OCI-LY1 (cell line): ENCODE measurements at regions not wholly inside any gene's neighbourhood (a gene's known extent, or its start where the extent isn't known, plus 50 kb on each side); places are given as distances from the start of the nearest gene placed in this dataset.

Experiments used
- CTCF ChIP-seq: fragments of 200-600 bp; sonication (generic), shearing (Covaris generic); IDR thresholded peaks from 2 replicates; pipeline ENCODE4 v1.5.1; 2017; ENCODE audit warnings: mild to moderate bottlenecking, antibody characterized with exemption, low read length, moderate library complexity, mixed read lengths
- EZH2 ChIP-seq: fragments of 200-600 bp; sonication (generic), shearing (Covaris generic); IDR thresholded peaks from 2 replicates; pipeline ENCODE4 v1.8.0; 2017; ENCODE audit warnings: borderline replicate concordance, mixed run types, mild to moderate bottlenecking, antibody characterized with exemption, low read length, moderate library complexity, mixed read lengths

- TF ChIP-seq CTCF (no peak), EZH2 (no peak)
Observed at GRCh38 chr19:28307487-28307886, 905.5 kb downstream of the UQCRFS1 start.
